ENCODE measurements at regions not wholly inside any gene's neighbourhood (a gene's known extent, or its start where the extent isn't known, plus 50 kb on each side); places are given as distances from the start of the nearest gene placed in this dataset.

DNA sequence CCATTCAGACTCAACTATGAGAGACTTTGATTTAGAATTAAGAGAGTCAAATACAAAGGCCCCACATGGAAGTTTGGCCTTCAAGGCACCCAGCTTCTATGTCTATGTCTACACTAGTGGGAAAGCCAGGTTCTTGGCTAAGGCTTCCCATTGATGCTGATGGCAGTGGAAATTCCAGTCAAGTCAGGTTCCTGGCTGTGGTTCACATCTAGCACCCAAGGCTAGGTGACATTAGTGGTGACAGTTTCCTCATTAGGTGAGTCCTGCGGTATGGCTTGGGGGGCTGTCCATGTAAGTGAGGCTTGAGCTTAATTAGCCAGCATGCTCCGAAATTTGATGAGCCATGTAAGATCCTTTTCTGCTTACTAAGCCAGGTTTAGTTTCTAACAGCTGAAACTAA lies 460.9 kb downstream of the RMST start:
- H3K9me3 ChIP-seq: no peaks in the 10 kb centered on the region
- H3K36me3 ChIP-seq: no peaks in the 10 kb centered on the region
- no peak overlapping the region for H3K27ac ChIP-seq
- TF ChIP-seq POLR2A (IDR thresholded peaks at IDR 0.05): no peak
- TF ChIP-seq CTCF (IDR thresholded peaks at IDR 0.05 in 4 of 5, conservative IDR thresholded peaks at IDR 0.05 in 1 of 5): no peak
- intact Hi-C loops (cut with DNase I; ENCODE audit: low total_unique reads): no loop called here
- ATAC-seq (no peak), DNase-seq (no peak)
- in situ Hi-C loops (cut with MboI; ENCODE audit: low sequenced_read_pairs in 4 of 4): no loop called here
- H3K4me1 ChIP-seq: no peaks in the 10 kb centered on the region
- no peaks in the 10 kb centered on the region for H3K27me3 ChIP-seq
- H3K4me3 ChIP-seq: no peak overlapping the region

GRCh38 chr12:97924122-97924521 lies 461.5 kb downstream of the RMST start:
- Histone ChIP-seq H3K9me3 (no peaks in the 10 kb centered on the region), H3K27me3 (no peaks in the 10 kb centered on the region), H3K27ac (no peak overlapping the region), H3K36me3 (no peaks in the 10 kb centered on the region), H3K4me3 (no peak overlapping the region), H3K4me1 (no peaks in the 10 kb centered on the region)
- TF ChIP-seq CTCF (IDR thresholded peaks at IDR 0.05 in 4 of 5, conservative IDR thresholded peaks at IDR 0.05 in 1 of 5) (no peak), POLR2A (IDR thresholded peaks at IDR 0.05) (no peak)
- ATAC-seq (no peak), DNase-seq (no peak)
- intact Hi-C loops (cut with DNase I; ENCODE audit: low total_unique reads): no loop called here
- in situ Hi-C loops (cut with MboI; ENCODE audit: low sequenced_read_pairs in 4 of 4): no loop called here

- ATAC-seq: no peak
- TF ChIP-seq POLR2A (IDR thresholded peaks at IDR 0.05): no peak
- no peak for TF ChIP-seq CTCF (IDR thresholded peaks at IDR 0.05 in 4 of 5, conservative IDR thresholded peaks at IDR 0.05 in 1 of 5)
- Histone ChIP-seq H3K27ac (no peak overlapping the region), H3K9me3 (no peaks in the 10 kb centered on the region), H3K4me3 (no peak overlapping the region), H3K4me1 (no peaks in the 10 kb centered on the region), H3K36me3 (no peaks in the 10 kb centered on the region), H3K27me3 (no peaks in the 10 kb centered on the region)
- intact Hi-C loops (cut with DNase I; ENCODE audit: low total_unique reads) (loop anchor here (5.0 kb wide), 1 partner anchor 1076 kb away; no protein-coding TSS in a partner anchor), in situ Hi-C loops (cut with MboI; ENCODE audit: low sequenced_read_pairs in 4 of 4) (no loop called here)
- no peak for DNase-seq
These were observed 465.4 kb downstream of the RMST start for GRCh38 chr12:97927977-97928376.

GRCh38 chr12:97936165-97936564 lies 473.6 kb downstream of the RMST start:
- no peak for ATAC-seq
- Histone ChIP-seq H3K4me1 (no peaks in the 10 kb centered on the region), H3K27ac (no peak overlapping the region), H3K27me3 (no peaks in the 10 kb centered on the region), H3K9me3 (no peaks in the 10 kb centered on the region), H3K4me3 (no peak overlapping the region), H3K36me3 (no peaks in the 10 kb centered on the region)
- in situ Hi-C loops (cut with MboI; ENCODE audit: low sequenced_read_pairs in 4 of 4) (no loop called here), intact Hi-C loops (cut with DNase I; ENCODE audit: low total_unique reads) (no loop called here)
- DNase-seq: no peak
- no peak for TF ChIP-seq CTCF (IDR thresholded peaks at IDR 0.05 in 4 of 5, conservative IDR thresholded peaks at IDR 0.05 in 1 of 5)
- TF ChIP-seq POLR2A (IDR thresholded peaks at IDR 0.05): no peak

GRCh38 chr12:97938031-97938430 lies 475.4 kb downstream of the RMST start:
- TF ChIP-seq CTCF (IDR thresholded peaks at IDR 0.05 in 4 of 5, conservative IDR thresholded peaks at IDR 0.05 in 1 of 5) (no peak), POLR2A (IDR thresholded peaks at IDR 0.05) (no peak)
- H3K9me3 ChIP-seq: no peaks in the 10 kb centered on the region
- intact Hi-C loops (cut with DNase I; ENCODE audit: low total_unique reads) (no loop called here), in situ Hi-C loops (cut with MboI; ENCODE audit: low sequenced_read_pairs in 4 of 4) (no loop called here)
- no peaks in the 10 kb centered on the region for H3K36me3 ChIP-seq
- DNase-seq (no peak), ATAC-seq (no peak)
- no peak overlapping the region for H3K27ac ChIP-seq
- H3K4me3 ChIP-seq: no peak overlapping the region
- H3K4me1 ChIP-seq: no peaks in the 10 kb centered on the region
- H3K27me3 ChIP-seq: no peaks in the 10 kb centered on the region
